Erythroblast (primary cell): ENCODE measurements at regions not wholly inside any gene's neighbourhood (a gene's known extent, or its start where the extent isn't known, plus 50 kb on each side); places are given as distances from the start of the nearest gene placed in this dataset.

Experiments used
- GATA1 ChIP-seq: IDR thresholded peaks from 2 replicates; pipeline ENCODE4 v1.6.1; 2011; ENCODE audit warnings: low read depth, mild to moderate bottlenecking, control low read depth, low read length, moderate library complexity
- POLR2A ChIP-seq: IDR thresholded peaks from 2 replicates; pipeline ENCODE4 v1.6.1; 2011; ENCODE audit warnings: mild to moderate bottlenecking, low read length

DNA sequence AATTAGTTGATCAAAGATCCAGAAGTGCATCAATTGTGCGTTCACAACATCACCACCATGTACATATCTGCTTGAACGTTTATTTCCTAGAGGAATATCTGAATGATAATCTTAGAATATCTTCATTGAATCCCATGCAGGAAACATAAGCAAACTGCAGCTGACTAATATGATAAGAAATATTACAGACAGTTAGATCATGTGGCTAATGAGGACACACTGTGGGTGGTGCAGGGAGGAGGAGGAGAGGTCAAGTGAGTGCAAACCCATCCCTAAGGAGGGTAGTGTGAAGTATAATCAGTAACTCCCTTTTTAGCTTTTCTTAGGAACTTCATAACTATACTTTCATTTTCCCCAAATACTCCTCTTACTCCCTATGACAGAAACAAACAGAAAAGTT lies 58.3 kb upstream of the HPGD start:
- TF ChIP-seq POLR2A (no peak), GATA1 (no peak)
